SW 1271 (cell line): ENCODE measurements at regions not wholly inside any gene's neighbourhood (a gene's known extent, or its start where the extent isn't known, plus 50 kb on each side); places are given as distances from the start of the nearest gene placed in this dataset.

ENCODE experiments used
- DNase-seq, 2 experiments: peaks; one replicate each; lab custom pipeline; 2025; lab: John Stamatoyannopoulos, UW

DNA sequence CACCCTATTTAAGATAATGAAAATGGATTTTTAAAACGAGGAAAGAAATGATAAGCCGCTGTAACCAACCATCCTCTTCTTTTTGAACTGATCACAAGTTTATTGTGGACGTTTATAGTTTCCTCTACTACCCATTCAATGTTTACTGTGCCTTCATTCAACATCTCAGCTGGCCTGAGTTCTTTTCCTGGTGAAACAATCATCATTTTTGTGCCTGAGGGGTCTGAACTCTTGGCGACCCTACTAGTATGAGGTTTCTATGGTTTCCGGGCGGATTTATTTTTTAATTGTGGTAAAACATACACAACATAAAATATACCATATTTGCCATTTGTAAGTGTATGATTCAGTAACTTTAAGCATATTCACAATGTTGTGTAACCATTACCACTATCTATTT, 100.7 kb downstream of the SPRY1 start:
- no peak for DNase-seq

DNA sequence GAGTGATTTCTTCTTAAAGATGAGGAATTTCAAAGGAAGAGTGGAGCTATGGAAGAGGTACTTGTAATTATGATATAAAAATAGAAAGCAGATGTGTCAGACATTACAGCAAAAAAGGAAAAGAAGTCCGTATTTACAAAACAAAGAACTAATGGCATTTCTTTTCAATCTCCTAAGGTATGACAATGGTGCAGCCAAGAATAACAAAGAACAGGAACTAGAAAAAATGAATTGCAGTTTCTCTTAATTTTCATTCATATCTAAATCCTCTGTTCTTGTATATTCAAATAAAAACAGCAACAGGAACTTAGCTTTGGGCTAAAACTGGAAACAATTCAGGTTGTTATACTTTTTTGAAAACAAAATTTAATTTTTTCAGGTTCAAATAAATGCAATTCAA, 105.1 kb downstream of the SPRY1 start:
- DNase-seq = no peak

DNA sequence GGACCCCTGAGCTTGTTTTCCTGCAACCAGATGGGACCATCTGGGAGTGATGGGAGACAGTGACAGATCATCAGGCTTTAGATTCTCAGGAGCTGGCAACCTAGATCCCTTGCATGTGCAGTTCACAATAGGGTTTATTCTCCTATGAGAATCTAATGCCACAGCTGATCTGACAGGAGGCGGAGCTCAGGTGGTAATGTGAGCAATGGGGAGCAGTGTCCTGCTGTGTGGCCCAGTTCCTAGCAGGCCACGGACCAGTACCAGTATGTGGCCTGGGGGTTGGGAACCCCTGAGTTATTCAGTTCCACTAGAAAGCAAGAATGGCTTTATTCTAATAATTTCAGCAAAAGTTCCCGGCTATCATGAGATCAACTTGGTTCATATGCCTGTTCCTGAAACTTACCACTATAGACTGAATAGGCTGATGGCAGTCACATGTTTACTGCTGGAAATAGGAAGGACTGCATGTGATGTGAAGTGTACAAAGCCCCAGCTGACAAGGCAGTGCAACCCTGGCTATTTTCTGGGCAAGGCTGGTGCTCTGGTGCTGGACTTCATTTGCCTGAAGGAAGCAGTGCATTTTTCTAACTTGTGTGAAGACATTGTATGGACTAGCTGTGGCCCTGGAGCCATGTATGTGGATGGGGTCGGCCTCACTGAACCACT, 107.2 kb downstream of the SPRY1 start:
- DNase-seq = no peak

DNA sequence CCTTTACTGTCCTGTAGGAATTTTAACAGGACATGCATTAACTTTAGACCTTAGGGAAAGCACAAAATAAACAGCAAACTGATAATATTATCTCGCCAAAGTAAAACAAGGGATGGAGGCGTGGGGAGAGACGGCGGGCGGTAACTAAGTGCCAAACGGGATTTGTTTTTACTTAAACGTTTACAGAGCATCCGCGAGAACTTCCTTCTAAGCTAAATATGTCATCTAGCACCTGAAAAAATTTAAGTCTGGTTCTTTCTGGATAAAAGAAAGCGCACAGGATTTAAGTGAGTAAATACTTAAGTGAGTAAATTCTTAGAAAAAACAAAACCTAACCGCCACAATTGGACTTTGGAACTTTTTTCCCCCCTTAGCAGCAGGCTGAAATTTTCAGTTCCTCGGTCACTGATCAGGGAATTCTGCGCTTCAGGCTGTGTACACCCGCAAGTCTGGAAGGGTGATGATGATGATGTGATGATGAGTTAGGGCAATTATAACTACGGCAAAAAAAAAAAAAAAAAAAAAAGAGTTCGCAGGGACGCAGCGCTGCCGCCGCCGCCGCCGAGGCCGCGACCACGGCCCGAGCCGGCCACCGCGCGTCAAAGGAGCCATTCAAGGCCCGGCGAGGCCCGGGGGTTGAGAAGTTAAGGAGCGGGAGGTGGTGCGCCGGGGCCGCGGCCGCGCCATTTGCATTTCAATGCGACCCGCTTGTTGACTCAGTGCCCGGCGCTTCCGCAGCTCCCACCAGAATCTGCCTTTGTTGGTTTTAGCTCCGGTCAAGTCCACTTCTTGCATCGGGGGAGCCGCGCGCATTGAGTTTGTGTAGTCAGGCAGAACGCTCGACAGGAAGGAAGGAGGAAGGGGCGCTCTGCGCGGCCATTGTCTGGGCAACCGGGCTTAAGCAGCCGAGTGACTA, 108.8 kb downstream of the SPRY1 start:
- DNase-seq = no peak

DNA sequence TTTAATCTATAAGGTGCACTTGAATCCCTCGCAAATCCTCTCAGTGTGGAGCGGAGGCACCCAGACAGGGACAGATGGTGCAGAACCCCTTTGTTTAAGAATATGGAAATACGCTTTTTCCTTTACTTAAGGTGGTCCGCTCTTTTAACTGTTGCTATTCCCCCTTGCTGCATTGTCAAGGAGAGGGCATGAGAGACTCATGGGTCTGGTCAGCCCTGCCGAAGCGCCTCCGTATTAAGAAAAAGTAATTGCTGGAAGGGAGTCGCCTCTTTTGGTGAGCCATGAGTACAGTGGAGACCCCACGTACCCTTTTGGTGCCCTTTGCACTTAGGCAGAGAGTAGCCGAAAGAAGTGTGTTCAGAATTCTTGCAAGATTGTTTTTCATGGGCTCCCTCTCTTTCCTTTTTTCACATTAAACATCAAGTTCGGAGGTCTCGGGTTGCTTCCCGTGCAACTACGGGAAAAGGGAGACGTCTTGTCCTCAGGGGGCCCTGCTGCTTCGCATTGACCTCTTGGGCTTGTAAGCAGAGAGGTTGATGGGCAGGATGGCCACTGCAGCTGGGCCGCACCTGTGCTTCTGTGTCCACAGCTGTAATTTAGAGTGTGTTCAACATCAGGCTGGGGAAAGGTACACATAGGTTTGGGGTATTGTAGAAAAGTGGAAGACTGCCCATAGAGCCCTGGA, 109.6 kb downstream of the SPRY1 start:
- no peak for DNase-seq

DNA sequence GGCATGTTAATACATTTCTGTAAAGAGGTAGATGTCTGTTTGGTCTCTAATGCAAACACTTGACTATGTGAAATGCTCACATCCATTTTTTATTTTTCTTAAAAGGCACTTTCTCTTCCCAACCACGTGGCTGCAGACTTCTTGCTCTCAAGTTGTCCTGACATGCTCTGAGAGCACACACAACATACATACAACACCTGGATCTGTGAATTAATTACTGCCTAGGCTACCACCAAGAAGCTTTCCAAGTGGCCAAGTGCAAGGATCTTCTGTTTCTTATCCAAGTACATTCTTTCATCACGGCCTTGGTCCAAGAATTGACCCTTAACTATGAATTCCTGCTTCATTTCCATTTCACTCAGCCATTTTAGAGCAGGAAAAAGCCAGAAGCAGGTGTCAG, 110.8 kb downstream of the SPRY1 start:
- no peak for DNase-seq

DNA sequence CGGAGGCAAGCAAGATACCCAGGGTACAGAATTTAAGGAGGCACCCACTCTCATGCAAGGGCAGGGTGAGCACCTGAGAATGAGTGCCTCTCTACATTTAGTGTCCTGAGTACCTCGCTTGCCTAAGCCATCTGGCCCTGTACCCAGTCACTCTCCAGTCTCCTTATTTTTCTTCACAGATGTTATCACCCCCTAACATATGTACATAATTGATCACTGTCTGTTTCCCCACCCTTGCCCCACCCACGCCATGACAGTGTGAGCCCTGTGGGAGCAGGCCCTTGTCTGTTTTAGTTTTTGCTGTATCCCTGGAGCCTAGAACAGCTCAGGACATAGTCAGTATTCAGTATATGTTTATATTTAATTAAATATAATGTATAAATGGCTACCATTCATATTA, 113.6 kb downstream of the SPRY1 start:
- no peak for DNase-seq

DNA sequence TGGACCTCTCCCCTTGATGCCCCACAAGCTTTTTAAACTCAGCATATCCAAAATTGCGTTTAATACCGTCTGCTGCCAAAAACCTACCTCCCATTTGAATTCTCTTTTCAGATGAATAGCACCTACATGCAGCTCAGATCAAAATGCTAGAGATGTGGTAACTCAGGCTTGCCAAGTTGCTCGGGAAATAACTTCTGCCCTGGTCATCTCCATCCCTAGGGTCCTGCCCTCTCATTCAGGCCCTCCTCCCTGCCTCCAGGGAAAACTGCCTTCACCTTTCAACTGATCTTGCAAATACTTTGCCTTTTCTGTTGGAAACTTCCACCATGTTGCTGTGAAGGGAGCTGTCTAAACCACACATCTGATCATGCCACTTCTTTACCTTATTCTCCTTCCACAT, 114.1 kb downstream of the SPRY1 start:
- no peak for DNase-seq

DNA sequence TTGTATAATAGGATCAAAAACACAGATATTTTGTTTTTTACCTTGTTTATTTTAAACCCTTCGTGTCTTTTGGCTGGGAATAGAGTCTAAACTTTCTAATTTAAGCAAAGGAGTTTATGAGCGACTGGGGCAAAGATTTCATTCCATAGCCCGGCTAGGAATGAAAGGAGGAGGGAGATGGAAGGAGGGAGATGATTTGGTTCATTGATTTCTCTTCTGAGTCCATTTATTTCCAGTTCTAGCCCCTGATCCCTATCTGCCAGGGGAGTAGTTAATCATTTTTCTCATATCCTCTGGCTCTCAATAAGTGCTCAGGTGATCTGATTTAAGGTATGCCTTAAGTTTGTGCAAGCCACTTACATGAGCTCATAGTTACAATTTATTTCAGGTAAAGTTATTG, 120.0 kb downstream of the SPRY1 start:
- no peak for DNase-seq

DNA sequence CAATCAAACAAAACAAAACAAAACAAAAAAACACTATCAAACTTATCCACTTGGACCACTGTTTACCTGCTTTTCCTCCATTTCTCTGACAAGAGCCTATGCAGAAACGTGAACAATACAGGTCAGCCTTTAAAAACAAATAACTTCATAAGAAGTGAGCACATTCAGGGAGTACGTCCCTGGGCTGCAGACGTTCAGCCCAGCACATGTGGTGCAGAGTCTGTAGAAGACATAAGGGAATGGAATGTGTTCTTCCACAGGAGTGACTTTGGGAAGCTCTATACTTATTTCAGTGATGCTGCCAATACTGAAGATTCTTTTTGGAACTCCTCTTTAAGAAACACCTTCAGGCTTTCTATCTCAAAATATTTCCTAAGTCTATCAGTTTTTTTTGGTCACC, 120.6 kb downstream of the SPRY1 start:
- no peak for DNase-seq

DNA sequence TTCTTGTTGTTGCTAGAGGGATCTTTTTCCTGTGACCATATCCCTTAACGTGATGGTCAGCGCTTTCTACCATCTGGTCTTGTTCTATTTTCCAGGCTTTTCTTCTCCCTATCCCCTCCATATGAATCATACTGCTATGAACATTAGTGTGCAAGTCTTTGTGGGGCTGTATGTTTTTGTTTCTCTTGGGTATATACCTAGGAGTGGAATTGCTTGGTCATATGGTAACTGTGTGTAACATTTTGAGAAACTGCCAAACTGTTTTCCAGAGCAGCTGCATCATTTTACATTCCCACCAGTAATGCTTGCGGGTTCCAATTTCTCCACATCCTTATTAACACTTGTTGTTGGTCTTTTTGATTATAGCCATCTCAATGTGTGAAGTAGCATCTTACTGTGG, 121.4 kb downstream of the SPRY1 start:
- no peak for DNase-seq

DNA sequence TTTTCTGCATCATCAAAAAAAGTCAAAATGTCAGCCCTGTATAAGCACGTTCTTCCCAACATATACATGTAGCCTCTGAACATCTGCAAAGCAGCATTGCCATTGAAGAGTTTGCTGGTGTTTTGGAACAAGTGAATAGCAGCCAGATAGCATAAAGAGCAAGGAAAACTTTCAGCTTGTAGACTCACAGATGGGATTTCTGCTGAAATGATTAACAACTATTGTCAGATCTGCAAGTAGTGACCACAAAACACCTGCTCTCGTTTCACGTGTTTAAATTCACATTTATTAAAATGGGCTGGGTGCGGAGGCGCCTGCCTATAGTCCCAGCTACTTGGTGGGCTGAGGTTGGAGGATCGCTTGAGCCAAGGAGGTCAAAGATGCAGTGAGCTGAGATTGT, 123.7 kb downstream of the SPRY1 start:
- no peak for DNase-seq

DNA sequence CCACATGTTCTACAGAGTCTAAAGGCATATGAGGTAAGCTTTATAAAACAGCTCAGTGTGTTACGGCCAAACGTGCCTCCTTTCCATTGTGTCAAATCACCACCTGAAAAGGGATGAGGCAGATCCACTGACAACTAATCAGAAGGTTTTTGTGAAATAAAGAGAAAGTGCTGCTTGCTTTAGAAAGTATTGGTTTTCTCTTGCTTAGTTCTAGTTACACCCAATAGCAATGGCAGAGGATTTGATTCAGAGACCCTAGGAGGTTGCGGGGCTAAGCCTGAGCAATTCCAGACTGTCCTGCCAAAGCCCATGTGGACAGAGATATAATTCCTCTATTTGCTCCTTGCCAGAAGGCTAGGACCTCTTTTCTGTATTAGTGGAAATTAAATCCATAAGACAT, 125.5 kb downstream of the SPRY1 start:
- no peak for DNase-seq

DNA sequence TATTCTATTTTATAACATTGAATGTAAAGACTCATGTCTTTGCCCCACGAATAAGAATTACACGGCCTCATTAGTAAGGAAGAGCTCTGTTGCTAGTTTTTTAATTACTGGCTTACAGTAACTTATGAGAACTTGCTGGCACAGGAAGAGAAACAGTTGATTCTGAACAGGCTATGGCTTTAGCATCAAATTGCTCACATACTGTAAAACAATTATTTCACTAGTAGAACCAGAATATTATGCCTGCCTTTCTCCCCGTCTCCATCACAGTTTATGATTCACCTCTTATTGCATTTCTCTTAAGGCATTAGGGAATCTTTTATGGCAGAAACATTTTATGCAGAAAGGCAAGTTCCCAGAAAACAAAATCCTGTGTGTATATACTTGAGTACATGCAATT, 126.1 kb downstream of the SPRY1 start:
- no peak for DNase-seq

DNA sequence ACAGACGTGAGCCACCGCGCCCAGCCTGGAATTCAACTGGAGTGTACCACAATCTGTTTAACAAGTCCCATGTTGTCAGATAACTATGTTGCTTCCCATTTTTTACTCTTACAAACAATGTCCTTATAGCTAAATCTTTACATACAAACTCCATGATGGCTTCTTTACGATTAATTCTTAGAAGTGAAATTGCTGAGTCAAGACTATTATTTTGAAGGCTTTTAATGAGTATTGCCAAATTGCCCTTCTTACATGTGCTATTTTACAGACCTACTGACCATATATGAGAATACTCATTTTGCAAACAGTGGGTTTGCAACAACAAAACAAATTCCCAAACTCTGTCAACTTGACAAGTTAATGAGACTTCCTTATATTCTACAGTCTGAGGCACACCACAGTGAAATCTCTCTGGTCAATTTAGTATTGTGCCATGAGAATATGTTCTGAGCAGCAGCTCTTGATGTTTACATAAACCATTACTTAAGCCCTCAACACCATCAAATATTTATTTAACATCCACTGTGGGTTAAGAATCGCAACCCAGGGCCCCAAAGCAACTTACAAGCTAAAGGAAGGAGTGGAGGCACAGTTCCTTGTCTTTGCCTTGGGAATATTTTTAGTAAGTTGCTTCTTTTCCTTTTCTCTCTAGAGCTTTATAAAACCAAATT, 128.5 kb downstream of the SPRY1 start:
- DNase-seq = no peak

DNA sequence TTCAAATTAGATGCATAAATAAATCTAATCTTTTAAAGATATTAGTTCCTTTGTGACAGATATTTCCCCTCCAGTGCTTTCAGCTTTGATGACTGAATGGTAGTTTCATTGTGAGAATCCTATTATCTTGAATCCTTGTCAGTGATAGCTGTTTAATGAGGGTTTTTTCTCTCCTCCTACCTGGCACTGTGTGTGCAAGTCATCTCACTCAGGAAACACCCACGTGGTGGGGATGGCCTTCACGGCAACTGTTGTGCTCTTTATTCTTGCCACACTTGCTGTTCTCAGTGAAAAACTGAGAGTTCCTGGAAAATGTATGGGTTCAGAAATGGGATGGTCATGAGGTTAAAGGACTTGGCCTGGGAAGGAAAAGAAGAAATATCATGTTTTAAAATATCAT, 129.9 kb downstream of the SPRY1 start:
- DNase-seq = no peak

DNA sequence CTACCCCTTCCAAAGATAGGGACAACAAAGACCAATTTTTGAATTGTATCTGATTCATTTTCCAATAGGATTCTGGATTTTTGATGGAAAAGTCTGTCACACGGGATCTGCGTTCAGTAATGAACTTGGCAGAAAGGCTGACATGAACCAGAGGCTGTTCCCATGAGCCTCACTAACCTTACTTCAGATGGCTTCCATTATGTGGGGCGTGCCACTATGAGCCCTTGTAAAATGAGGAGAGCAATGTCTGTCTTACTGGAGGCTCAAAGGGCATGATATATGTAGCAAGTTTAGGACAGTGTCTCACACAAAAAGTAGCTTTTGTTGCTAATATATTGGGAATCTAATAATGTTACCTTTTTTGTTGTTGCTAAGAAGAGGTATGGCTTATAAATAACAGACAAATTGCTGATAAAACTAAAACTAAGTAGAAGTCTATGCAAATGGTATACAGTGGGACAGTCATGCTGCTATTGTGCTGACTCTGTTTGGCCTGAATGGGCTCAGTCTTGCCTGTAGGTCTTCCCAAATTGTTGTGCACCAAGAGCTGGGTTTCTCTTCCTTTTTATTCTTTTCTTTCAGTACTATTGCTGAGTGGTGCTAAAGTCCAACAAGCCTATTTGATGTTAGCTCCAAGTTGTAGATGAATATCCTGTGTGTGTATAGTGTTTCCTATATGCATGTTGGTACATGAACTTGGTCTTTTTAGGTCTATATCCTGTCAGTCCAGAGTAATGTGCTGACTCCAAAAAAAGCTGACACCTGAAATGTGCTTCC, 132.1 kb downstream of the SPRY1 start:
- no peak for DNase-seq

DNA sequence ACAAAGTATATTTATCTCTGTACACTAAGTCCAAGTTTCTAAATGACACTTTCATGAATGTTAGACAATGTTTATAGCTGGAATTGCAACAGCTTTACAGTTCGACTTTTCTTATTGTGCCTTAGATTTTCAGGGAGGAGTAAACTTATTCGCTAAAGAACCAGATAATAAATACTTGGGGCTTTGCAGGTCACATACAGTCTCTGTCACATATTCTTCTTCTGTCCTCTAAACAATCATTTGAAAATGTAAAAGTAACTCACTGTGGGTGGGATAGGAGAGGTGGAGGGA, 132.6 kb downstream of the SPRY1 start:
- no peak for DNase-seq

DNA sequence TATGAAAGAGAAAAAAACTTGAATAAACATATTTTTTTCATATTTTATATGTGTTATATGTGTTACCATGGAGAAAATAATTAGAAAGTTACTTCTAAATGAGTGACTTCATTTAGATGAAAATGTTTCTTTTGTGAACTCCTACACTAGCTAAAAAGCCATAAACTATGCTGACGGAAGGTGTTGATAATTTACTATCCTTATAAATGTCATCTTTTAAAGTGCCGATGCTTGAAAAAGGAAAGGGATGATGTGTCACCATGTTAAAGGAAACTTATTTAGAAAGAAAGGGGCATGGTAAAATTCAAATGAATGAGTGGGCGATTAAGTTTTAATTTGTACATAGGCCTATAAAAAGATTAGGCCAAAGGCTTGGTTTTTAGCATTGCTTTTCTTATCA, 133.8 kb downstream of the SPRY1 start:
- no peak for DNase-seq

DNA sequence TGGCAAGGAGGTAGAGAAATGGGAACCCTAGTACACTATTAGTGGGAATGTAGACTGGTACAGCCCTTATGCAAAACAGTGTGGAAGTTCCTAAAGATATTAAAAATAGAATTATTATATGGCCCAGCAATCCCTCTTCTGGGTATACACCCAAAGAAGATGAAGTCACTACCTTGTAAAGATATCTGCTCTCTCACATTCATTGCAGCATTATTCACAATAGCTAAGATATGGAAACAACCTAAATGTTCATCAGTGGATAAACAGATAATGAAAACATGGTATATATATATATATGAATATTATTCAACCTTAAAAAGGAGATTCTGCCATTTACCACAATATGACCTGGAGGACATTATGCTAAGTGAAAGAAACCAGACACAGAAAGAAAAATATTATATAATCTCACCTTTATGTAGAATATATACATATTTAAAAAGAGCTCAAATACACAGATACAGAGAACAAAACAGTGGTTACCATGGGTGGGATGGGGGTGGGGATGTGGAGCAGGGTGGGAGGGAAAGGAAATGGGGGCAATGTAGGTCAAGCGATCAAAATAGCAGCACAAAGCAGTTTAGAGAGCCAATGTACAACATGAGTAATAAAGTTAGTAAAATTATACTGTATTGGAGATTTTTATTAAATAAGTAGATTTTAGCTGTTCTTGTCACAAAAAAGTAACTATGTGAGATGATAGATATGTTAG, 138.6 kb downstream of the SPRY1 start:
- DNase-seq = no peak

DNA sequence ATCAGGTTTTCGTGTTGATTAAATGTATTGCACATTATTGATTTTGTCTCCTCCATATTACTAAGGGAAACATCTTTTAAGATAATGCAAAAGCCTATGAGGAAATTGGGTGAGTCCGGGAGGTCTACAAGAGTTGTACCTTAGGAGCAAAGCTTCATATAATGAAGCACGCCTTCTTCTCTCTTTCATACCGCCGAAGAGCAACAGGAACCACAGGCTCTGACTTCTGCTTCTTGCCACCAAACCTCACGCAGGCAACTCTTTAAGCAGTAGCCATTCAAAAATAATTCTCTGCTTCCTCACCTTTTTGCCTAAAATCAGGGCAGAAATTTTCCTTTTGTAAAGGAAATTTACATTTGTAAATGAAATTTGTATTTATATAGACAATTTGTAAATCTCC, 139.6 kb downstream of the SPRY1 start:
- no peak for DNase-seq
